HG03442 (cell line): ENCODE measurements at regions not wholly inside any gene's neighbourhood (a gene's known extent, or its start where the extent isn't known, plus 50 kb on each side); places are given as distances from the start of the nearest gene placed in this dataset.

Source experiments
- ATAC-seq: cut with Tn5 transposase; IDR thresholded peaks from one replicate; pipeline ENCODE4 v1.9.1; 2021; ENCODE audit warnings: mild to moderate bottlenecking, moderate library complexity; ENCODE audit not compliant: unreplicated experiment

GRCh38 chr3:30457081-30457480 is 149.3 kb upstream of the TGFBR2 start:
- no peak for ATAC-seq

- ATAC-seq: no peak
Observed at GRCh38 chr3:30457726-30458125, 148.7 kb upstream of the TGFBR2 start.

- no peak for ATAC-seq
Observed at GRCh38 chr3:30458376-30459171, 147.8 kb upstream of the TGFBR2 start.

- no peak for ATAC-seq
Observed at GRCh38 chr3:30461311-30461710, 145.1 kb upstream of the TGFBR2 start.

GRCh38 chr3:30462721-30463470 is 143.5 kb upstream of the TGFBR2 start:
- ATAC-seq: no peak

- no peak for ATAC-seq
Observed at GRCh38 chr3:30464381-30464780, 142.0 kb upstream of the TGFBR2 start.

GRCh38 chr3:30465454-30465853 is 140.9 kb upstream of the TGFBR2 start:
- ATAC-seq: no peak

- no peak for ATAC-seq
Observed at GRCh38 chr3:30467596-30468238, 138.7 kb upstream of the TGFBR2 start.

GRCh38 chr3:30469133-30469532 is 137.3 kb upstream of the TGFBR2 start:
- no peak for ATAC-seq

GRCh38 chr3:30470496-30470895 is 135.9 kb upstream of the TGFBR2 start:
- no peak for ATAC-seq

GRCh38 chr3:30471066-30471465 is 135.3 kb upstream of the TGFBR2 start:
- ATAC-seq: no peak

GRCh38 chr3:30471796-30472489 is 134.5 kb upstream of the TGFBR2 start:
- ATAC-seq: no peak

GRCh38 chr3:30473374-30474051 is 132.9 kb upstream of the TGFBR2 start:
- no peak for ATAC-seq

- no peak for ATAC-seq
Observed at GRCh38 chr3:30474371-30474770, 132.0 kb upstream of the TGFBR2 start.

GRCh38 chr3:30475038-30475808 is 131.2 kb upstream of the TGFBR2 start:
- peak; percentile 89 for ATAC-seq

- no peak for ATAC-seq
Observed at GRCh38 chr3:30475809-30476178, 130.6 kb upstream of the TGFBR2 start.

- ATAC-seq: peak; percentile 42
Observed at GRCh38 chr3:30476368-30477084, 129.9 kb upstream of the TGFBR2 start.

- no peak for ATAC-seq
Observed at GRCh38 chr3:30477149-30477921, 129.1 kb upstream of the TGFBR2 start.
